ENCODE measurements at regions not wholly inside any gene's neighbourhood (a gene's known extent, or its start where the extent isn't known, plus 50 kb on each side); places are given as distances from the start of the nearest gene placed in this dataset.

DNA sequence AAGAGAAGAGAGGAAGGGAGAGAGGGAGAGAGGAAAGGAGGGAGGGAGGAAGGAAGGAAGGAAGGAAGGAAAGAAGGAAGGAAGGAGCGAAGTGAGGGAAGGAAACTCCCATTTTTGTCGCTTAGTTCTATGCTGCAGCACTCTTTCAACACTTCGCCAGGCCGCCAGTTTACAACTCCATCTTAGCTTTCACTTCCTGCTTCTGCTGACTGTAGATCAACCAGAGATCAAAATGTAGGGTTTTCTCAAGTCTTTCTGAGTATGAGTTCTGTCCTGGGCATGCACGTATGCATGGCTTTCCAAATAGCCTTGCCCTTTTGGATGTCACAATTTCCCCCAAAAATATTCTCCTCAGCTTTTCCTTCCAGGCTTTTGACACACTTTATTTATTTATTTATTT, 723.4 kb downstream of the TRHDE start:
- ChIA-PET POLR2A (ENCODE audit: partially characterized antibody) (no interaction called here), CTCF (ENCODE audit: partially characterized antibody) (no interaction called here)
- FAIRE-seq (no peak), DNase-seq (ENCODE audit: low read depth in 1 of 2, low spot score in 2 of 2) (no peak)
- H3K4ac ChIP-seq (replicated peaks; ENCODE audit: insufficient read length, low read depth, low read length), result no peak overlapping the region
- H3K14ac ChIP-seq (ENCODE audit: insufficient read length), result no peak overlapping the region
- no peak overlapping the region for H4K91ac ChIP-seq (replicated peaks; ENCODE audit: insufficient read length, low read length)
- H3K23ac ChIP-seq (ENCODE audit: insufficient read length), result no peak overlapping the region
- peak overlapping the region; percentile 13; the same call in 1 of the 2 replicates for H2BK20ac ChIP-seq (ENCODE audit: low read length)
- no peak overlapping the region for H4K5ac ChIP-seq (ENCODE audit: insufficient read length, low read depth, low read length)
- H2BK5ac ChIP-seq (ENCODE audit: low read depth, low read length), result no peak overlapping the region; the same call in 1 of the 2 replicates
- no peak overlapping the region for H2BK15ac ChIP-seq (ENCODE audit: low read length)
- H3K18ac ChIP-seq (ENCODE audit: extremely low read depth, low read length), result no peak overlapping the region
- H2AFZ ChIP-seq (ENCODE audit: low read length), result peak overlapping the region; percentile 78; the same call in 1 of the 2 replicates
- no peaks in the 10 kb centered on the region for H3K79me1 ChIP-seq (ENCODE audit: low read depth, low read length)
- no peak overlapping the region for H3K4me3 ChIP-seq (ENCODE audit: extremely low read depth in 1 of 4, insufficient read depth in 2 of 4, low read depth in 3 of 4, low read length in 4 of 4)
- H3K56ac ChIP-seq (replicated peaks; ENCODE audit: insufficient read length, low read depth, low read length), result no peak overlapping the region
- H3K4me1 ChIP-seq (replicated peaks in 1 of 4; ENCODE audit: control insufficient read depth in 3 of 4, insufficient read depth in 4 of 4, low read length in 3 of 4), result no peaks in the 10 kb centered on the region
- H3K27me3 ChIP-seq (replicated peaks in 1 of 4; ENCODE audit: control insufficient read depth in 3 of 4, extremely low read depth in 1 of 4, insufficient read depth in 3 of 4, low read length in 3 of 4), result no peaks in the 10 kb centered on the region
- H2AK5ac ChIP-seq (ENCODE audit: low read depth, low read length), result no peak overlapping the region
- no peak overlapping the region for H4K8ac ChIP-seq (ENCODE audit: extremely low read depth, insufficient read depth, low read length)
- H3K9ac ChIP-seq (replicated peaks in 1 of 4; ENCODE audit: extremely low read depth in 1 of 4, low read depth in 3 of 4, low read length in 3 of 4), result no peak overlapping the region
- H4K20me1 ChIP-seq (replicated peaks in 1 of 2; ENCODE audit: control insufficient read depth in 1 of 2, insufficient read depth in 2 of 2, low read length in 2 of 2), result no peaks in the 10 kb centered on the region
- H3K27ac ChIP-seq (ENCODE audit: low read depth, low read length), result no peak overlapping the region
- H3K4me2 ChIP-seq (ENCODE audit: insufficient read depth in 1 of 2, low read depth in 2 of 2, low read length in 2 of 2), result no peak overlapping the region
- TF ChIP-seq SIRT6 (IDR thresholded peaks at IDR 0.05; ENCODE audit: low read length) (no peak), KDM4A (IDR thresholded peaks at IDR 0.05; ENCODE audit: low read depth, low read length, severe bottlenecking) (no peak), CBX5 (IDR thresholded peaks at IDR 0.05; ENCODE audit: low read depth, low read length) (no peak), SP1 (IDR thresholded peaks at IDR 0.05; ENCODE audit: low read depth, low read length) (no peak), KDM1A (IDR thresholded peaks at IDR 0.05; ENCODE audit: borderline replicate concordance, low read length) (no peak), KDM5A (IDR thresholded peaks at IDR 0.05; ENCODE audit: low read length) (no peak), CEBPB (IDR thresholded peaks at IDR 0.05; ENCODE audit: low read depth, low read length) (no peak), EGR1 (IDR thresholded peaks at IDR 0.05; ENCODE audit: borderline replicate concordance, low read depth, low read length) (no peak), PHF8 (conservative IDR thresholded peaks at IDR 0.05; ENCODE audit: low read depth, low read length) (no peak), SUZ12 (IDR thresholded peaks at IDR 0.05; ENCODE audit: low read length) (no peak), JUN (IDR thresholded peaks at IDR 0.05; ENCODE audit: low read depth, low read length) (no peak), ASH2L (IDR thresholded peaks at IDR 0.05; ENCODE audit: low read length) (no peak)
- H3K79me2 ChIP-seq (ENCODE audit: control insufficient read depth in 1 of 2, insufficient read depth in 2 of 2, low read length in 2 of 2), result no peaks in the 10 kb centered on the region
- no peak overlapping the region for H2BK120ac ChIP-seq (replicated peaks; ENCODE audit: low read depth, low read length)
- no peak overlapping the region for H2BK12ac ChIP-seq (ENCODE audit: low read depth, low read length)
- H3K36me3 ChIP-seq (ENCODE audit: control insufficient read depth in 2 of 4, insufficient read depth in 4 of 4, low read length in 3 of 4), result no peaks in the 10 kb centered on the region
- WGBS, 2 experiments (ENCODE audit: extremely low coverage in 1 of 2, insufficient coverage in 1 of 2, insufficient read length in 1 of 2, insufficient replicate concordance in 2 of 2, low coverage in 1 of 2, low lambda C conversion rate in 2 of 2, missing lambda C conversion rate in 1 of 2), result 86% methylated on average over 5 of the region's 5 CpGs; no CpG with 5 or more reads in 1 of the 2 experiments
- peaks cover 2% of the 10 kb centered on the region; the same call in 1 of the 2 replicates for H3K23me2 ChIP-seq (ENCODE audit: low read depth, low read length)
- no peaks in the 10 kb centered on the region for H3K9me3 ChIP-seq (ENCODE audit: insufficient read depth in 2 of 2, low read depth in 1 of 2, low read length in 1 of 2)

All from H1 (cell line).